Central memory CD8-positive, alpha-beta T cell (primary cell): ENCODE measurements at regions not wholly inside any gene's neighbourhood (a gene's known extent, or its start where the extent isn't known, plus 50 kb on each side); places are given as distances from the start of the nearest gene placed in this dataset.
"Not testable (repeated sequence)": the region's sequence is repeated elsewhere in the genome, so short reads cannot be mapped to it uniquely, and the experiment has no call there.

Experiments used
- ATAC-seq: fragments of 150-1000 bp; cut with Tn5 transposase; replicated peaks from 2 replicates; pipeline ENCODE4 v1.10.0; 2022; ENCODE audit warnings: mild to moderate bottlenecking, moderate FRiP score, moderate number of reproducible peaks; ENCODE audit not compliant: poor library complexity, severe bottlenecking; ENCODE audit errors: extremely low read depth
- DNase-seq, 2 donors: peaks; one replicate each; pipeline ENCODE4 v3.0.0; 2021; ENCODE audit warnings: low spot score in 2 of 2
- H3K27ac Mint-ChIP-seq: one replicate; pipeline ENCODE4 v1.8.0; 2022; ENCODE audit warnings: low read depth, mild to moderate bottlenecking, moderate library complexity, mixed read lengths
- H3K27me3 Mint-ChIP-seq: one replicate; pipeline ENCODE4 v1.8.0; 2022; ENCODE audit warnings: mixed read lengths
- H3K36me3 Mint-ChIP-seq: one replicate; pipeline ENCODE4 v1.8.0; 2022; ENCODE audit warnings: mild to moderate bottlenecking, moderate library complexity, mixed read lengths; ENCODE audit not compliant: insufficient read depth
- H3K4me1 Mint-ChIP-seq: one replicate; pipeline ENCODE4 v1.8.0; 2022; ENCODE audit warnings: mixed read lengths
- H3K4me3 Mint-ChIP-seq: one replicate; pipeline ENCODE4 v1.8.0; 2022; ENCODE audit warnings: mild to moderate bottlenecking, moderate library complexity, mixed read lengths
- H3K9me3 Mint-ChIP-seq: one replicate; pipeline ENCODE4 v1.8.0; 2022; ENCODE audit warnings: mixed read lengths

DNA sequence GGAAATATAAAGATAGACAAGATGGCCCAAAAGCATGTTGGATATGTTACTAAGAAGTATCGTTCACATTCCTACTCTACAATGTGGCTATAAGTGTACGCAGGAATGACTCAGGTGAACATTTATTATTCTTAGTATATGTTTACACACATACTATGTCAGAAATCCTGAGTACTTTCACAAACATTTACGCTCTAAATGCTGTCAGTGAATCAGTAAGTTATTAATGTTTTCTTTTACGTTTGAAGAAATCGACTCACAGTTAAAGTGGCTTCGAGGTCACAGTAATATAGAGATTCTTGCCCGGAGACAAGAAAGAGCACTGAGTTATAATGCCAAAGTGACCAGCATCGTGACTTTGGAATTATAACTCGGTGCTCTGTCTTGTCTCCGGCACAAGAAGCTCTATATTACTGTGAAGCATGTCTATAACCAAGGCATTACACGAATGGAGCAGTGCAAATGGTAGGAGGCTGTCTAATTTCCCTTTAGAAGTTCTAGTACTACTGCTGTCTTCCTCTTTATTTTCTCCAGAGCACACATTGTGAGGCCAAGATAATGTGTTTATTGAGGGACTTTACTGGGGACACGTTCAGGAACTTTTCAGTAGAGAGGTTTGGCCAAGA lies 61.8 kb upstream of the P3H2 start:
- H3K36me3 Mint-ChIP-seq, result peaks cover 2% of the 10 kb centered on the region
- H3K4me3 Mint-ChIP-seq, result no peak overlapping the region
- H3K27ac Mint-ChIP-seq, result no peak overlapping the region
- H3K9me3 Mint-ChIP-seq, result no peaks in the 10 kb centered on the region
- H3K27me3 Mint-ChIP-seq, result no peaks in the 10 kb centered on the region
- no peak for ATAC-seq
- no peaks in the 10 kb centered on the region for H3K4me1 Mint-ChIP-seq
- no peak for DNase-seq

DNA sequence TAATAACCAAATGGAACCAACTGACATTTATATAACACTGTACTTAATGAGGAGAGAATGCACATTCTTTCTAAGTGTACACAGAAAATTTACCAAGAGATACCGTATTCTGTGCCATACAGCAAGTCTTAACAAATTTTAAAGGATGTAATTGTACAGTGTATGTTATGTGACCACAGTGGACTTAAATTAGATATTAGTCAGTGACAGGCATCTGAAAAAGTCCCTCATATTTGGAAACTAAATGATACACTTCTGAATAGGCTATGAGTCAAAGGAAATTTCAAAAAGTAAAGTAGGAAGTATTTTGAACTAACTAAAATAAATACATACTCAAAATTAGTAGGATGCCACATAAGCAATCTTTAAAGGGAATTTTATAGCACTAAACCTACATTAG lies 59.6 kb upstream of the P3H2 start:
- peaks cover 10% of the 10 kb centered on the region for H3K27me3 Mint-ChIP-seq
- DNase-seq, result no peak
- no peak for ATAC-seq
- H3K4me3 Mint-ChIP-seq, result no peak overlapping the region
- no peaks in the 10 kb centered on the region for H3K4me1 Mint-ChIP-seq
- H3K36me3 Mint-ChIP-seq, result peaks cover 2% of the 10 kb centered on the region
- H3K27ac Mint-ChIP-seq, result no peak overlapping the region
- H3K9me3 Mint-ChIP-seq, result no peaks in the 10 kb centered on the region

DNA sequence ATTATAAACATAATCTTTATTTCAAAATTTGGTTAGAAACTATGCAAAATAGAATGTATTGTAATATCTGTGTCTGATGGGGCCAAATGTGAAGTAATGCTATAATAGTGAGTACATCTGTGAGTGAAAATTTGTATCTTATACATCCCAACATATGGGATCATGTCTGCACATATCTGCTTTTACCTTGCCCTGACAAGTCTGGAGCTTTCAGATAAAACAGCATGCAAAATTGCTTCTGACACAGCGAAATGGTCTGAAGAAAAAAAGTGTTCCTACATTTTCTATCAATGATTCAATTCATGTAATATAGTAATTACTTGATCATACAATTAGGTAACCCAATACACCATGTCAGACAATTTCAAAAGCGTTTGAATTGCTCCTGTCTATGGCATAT lies 58.1 kb upstream of the P3H2 start:
- Mint-ChIP-seq H3K9me3 (no peaks in the 10 kb centered on the region), H3K4me1 (peaks cover 6% of the 10 kb centered on the region), H3K27me3 (peaks cover 10% of the 10 kb centered on the region), H3K36me3 (peaks cover 2% of the 10 kb centered on the region), H3K27ac (no peak overlapping the region), H3K4me3 (no peak overlapping the region)
- ATAC-seq (no peak), DNase-seq (no peak)

DNA sequence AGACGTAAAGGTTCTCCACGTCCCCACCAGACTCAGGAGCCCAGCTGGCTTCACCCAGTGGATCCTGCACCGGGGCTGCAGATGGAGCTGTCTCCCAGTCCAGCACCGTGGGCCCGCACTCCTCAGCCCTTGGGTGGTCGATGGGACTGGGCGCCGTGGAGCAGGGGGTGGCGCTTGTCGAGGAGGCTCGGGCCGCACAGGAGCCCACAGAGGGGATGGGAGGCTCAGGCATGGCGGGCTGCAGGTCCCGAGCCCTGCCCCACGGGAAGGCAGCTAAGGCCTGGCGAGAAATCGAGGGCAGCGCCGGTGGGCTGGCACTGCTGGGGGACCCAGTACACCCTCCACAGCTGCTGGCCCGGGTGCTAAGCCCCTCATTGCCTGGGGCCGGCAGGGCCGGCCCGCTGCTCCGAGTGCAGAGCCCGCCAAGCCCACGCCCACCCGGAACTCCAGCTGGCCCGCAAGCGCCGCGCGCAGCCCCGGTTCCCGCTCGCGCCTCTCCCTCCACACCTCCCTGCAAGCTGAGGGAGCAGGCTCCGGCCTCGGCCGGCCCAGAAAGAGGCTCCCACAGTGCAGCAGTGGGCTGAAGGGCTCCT lies 56.3 kb upstream of the P3H2 start:
- not testable (repeated sequence) for H3K27ac Mint-ChIP-seq, H3K4me3 Mint-ChIP-seq, DNase-seq, ATAC-seq, H3K9me3 Mint-ChIP-seq, H3K36me3 Mint-ChIP-seq, H3K4me1 Mint-ChIP-seq
- H3K27me3 Mint-ChIP-seq, result peaks cover 10% of the 10 kb centered on the region

DNA sequence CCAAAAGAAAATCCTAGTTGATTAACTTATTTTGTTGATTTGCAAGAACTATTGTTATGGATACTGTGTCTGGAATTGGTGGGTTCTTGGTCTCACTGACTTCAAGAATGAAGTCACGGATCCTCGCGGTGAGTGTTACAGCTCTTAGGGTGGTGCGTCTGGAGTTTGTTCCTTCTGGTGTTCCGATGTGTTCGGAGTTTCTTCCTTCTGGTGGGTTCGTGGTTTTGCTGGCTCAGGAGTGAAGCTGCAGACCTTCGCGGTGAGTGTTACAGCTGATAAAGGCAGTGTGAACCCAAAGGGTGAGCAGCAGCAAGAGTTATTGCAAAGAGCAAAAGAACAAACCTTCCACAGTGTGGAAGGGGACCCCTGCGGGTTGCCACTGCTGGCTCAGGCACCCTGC lies 55.4 kb upstream of the P3H2 start:
- not testable (repeated sequence) for H3K27ac Mint-ChIP-seq, H3K9me3 Mint-ChIP-seq, H3K36me3 Mint-ChIP-seq, DNase-seq, H3K4me1 Mint-ChIP-seq, H3K4me3 Mint-ChIP-seq, ATAC-seq
- H3K27me3 Mint-ChIP-seq, result peaks cover 10% of the 10 kb centered on the region

DNA sequence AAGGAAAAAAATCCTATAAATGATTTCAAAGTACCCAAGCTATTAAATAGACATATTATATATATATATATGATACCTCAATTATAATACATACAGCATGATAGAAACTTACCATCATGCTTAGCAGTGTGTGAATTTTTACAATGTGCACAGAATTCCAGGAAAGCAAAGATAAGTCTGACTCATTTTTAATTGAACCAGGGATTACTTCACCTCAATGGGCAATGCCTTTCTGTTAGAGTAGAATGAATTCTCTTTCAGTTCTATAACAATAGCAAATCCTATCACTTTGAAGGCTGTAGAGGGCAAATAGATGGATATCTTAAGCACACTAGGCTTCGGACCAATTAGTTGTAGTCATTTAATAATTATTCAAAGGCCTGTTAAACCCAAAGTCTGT lies 54.8 kb upstream of the P3H2 start:
- no peak for ATAC-seq
- no peak overlapping the region for H3K4me3 Mint-ChIP-seq
- DNase-seq, result no peak
- H3K27me3 Mint-ChIP-seq, result peaks cover 10% of the 10 kb centered on the region
- no peaks in the 10 kb centered on the region for H3K9me3 Mint-ChIP-seq
- H3K36me3 Mint-ChIP-seq, result no peaks in the 10 kb centered on the region
- no peak overlapping the region for H3K27ac Mint-ChIP-seq
- H3K4me1 Mint-ChIP-seq, result peaks cover 6% of the 10 kb centered on the region

DNA sequence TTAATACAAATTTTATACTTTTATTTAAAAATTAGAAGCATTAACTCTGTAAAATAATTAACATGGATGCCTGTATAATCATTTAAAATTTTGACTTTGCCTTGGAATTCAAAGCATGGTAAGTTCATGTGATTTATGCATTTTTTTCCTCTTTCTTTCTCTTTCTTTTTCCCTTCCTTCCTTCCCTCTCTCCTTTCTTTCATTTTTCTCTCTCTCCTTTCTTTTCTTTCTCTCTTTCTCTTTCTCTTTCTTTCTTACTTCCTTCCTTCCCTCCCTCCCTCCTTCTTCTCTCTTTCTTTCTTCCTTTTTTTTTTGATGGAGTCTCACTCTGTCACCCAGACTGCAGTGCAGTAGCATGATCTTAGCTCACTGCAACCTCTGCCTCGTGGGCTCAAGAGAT lies 53.8 kb upstream of the P3H2 start:
- Mint-ChIP-seq H3K36me3 (no peaks in the 10 kb centered on the region), H3K4me1 (peaks cover 11% of the 10 kb centered on the region), H3K27me3 (peaks cover 10% of the 10 kb centered on the region), H3K4me3 (no peak overlapping the region), H3K27ac (no peak overlapping the region), H3K9me3 (no peaks in the 10 kb centered on the region)
- ATAC-seq (no peak), DNase-seq (no peak)

DNA sequence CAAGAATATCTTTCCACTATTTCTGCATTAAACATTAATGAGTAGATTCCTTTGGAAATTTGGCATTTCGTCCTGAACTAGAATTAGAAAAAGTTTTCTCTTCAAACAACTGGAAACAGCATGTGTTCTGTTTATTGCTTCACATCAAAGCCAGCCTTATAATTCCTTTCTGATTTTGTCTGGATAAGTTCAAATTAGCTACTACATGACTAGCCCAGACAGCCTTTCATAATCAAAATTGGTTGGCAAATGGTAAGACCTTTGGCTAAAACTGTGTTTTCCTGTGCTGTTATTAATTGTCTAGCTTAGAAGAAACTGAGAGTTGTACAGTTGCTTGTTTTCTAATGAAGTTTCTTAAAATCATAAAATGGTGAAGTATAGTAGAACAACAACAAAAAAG lies 52.7 kb upstream of the P3H2 start:
- Mint-ChIP-seq H3K9me3 (no peaks in the 10 kb centered on the region), H3K27me3 (peaks cover 10% of the 10 kb centered on the region), H3K27ac (no peak overlapping the region), H3K4me3 (no peak overlapping the region), H3K36me3 (no peaks in the 10 kb centered on the region), H3K4me1 (peaks cover 15% of the 10 kb centered on the region)
- DNase-seq (no peak), ATAC-seq (no peak)

DNA sequence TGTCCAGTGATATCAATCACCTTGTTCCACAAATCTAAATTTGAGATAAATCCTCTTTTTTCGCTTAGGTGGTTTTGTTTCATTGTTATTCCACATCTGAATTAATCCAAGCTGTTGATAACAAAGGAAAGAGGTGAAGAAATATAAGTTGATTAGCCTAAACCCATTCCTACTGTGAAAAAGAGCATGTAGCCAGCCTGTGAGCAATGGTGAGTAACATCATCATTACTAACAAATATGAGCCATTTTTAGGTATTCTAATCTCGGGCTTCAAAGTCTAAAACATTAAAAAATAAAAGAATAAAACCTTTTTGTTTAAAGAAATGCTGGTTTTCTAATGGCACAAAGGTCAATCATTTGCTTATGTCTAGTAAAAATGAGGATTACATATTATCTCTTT lies 52.1 kb upstream of the P3H2 start:
- peaks cover 15% of the 10 kb centered on the region for H3K4me1 Mint-ChIP-seq
- no peak for DNase-seq
- no peaks in the 10 kb centered on the region for H3K9me3 Mint-ChIP-seq
- no peak for ATAC-seq
- no peak overlapping the region for H3K4me3 Mint-ChIP-seq
- H3K27me3 Mint-ChIP-seq, result peaks cover 10% of the 10 kb centered on the region
- no peak overlapping the region for H3K27ac Mint-ChIP-seq
- H3K36me3 Mint-ChIP-seq, result no peaks in the 10 kb centered on the region
